Neural cell (in vitro differentiated cells): ENCODE measurements at regions not wholly inside any gene's neighbourhood (a gene's known extent, or its start where the extent isn't known, plus 50 kb on each side); places are given as distances from the start of the nearest gene placed in this dataset.

ENCODE experiments used
- H2AFZ ChIP-seq: fragments of 200-600, 300-800 bp; sonication (generic), shearing (Covaris generic); 2 replicates; pipeline ENCODE4 v1.6.0; 2014; ENCODE audit warnings: low read depth, mild to moderate bottlenecking, antibody characterized with exemption, low read length, moderate library complexity
- H3F3A ChIP-seq: fragments of 200-600 bp; shearing (Covaris generic); 2 replicates; pipeline ENCODE4 v1.6.1; 2016; ENCODE audit warnings: mild to moderate bottlenecking, moderate library complexity, mixed read lengths, antibody characterized with exemption, low read length; ENCODE audit not compliant: insufficient read depth, poor library complexity, severe bottlenecking
- H3K27ac ChIP-seq: fragments of 200-600, 300-800 bp; sonication (generic), shearing (Covaris generic); 2 replicates; pipeline ENCODE4 v1.5.1; 2014; ENCODE audit warnings: mild to moderate bottlenecking, low read length, moderate library complexity
- H3K27me3 ChIP-seq: fragments of 300-800, 200-600 bp; sonication (generic), shearing (Covaris generic); 2 replicates; pipeline ENCODE4 v1.6.0; 2014; ENCODE audit warnings: mild to moderate bottlenecking, low read depth, low read length, moderate library complexity; ENCODE audit not compliant: insufficient read depth
- H3K36me3 ChIP-seq: fragments of 300-800, 200-600 bp; sonication (generic), shearing (Covaris generic); 2 replicates; pipeline ENCODE4 v1.5.1; 2014; ENCODE audit warnings: mild to moderate bottlenecking, antibody characterized with exemption, low read length, moderate library complexity; ENCODE audit not compliant: insufficient read depth
- H3K4me2 ChIP-seq: fragments of 300-800, 200-600 bp; sonication (generic), shearing (Covaris generic); 2 replicates; pipeline ENCODE4 v1.6.0; 2014; ENCODE audit warnings: mild to moderate bottlenecking, low read length
- H3K4me3 ChIP-seq: fragments of 300-800, 200-600 bp; sonication (generic), shearing (Covaris generic); 2 replicates; pipeline ENCODE4 v1.5.1; 2014; ENCODE audit warnings: mild to moderate bottlenecking, low read length, moderate library complexity
- H3K79me2 ChIP-seq: fragments of 200-600 bp; shearing (Covaris generic); replicated peaks from 2 replicates; pipeline ENCODE4 v1.6.0; 2014; ENCODE audit warnings: mild to moderate bottlenecking, low read length, moderate library complexity; ENCODE audit not compliant: insufficient read depth
- H3K9ac ChIP-seq: fragments of 300-800, 200-600 bp; sonication (generic), shearing (Covaris generic); 2 replicates; pipeline ENCODE4 v1.6.1; 2016; ENCODE audit warnings: mild to moderate bottlenecking, low read length, mixed read lengths
- H3K9me2 ChIP-seq: fragments of 200-600 bp; shearing (Covaris generic); 2 replicates; pipeline ENCODE4 v1.6.1; 2016; ENCODE audit warnings: mild to moderate bottlenecking, low read length, mixed read lengths; ENCODE audit not compliant: insufficient read depth
- H3K9me3 ChIP-seq: fragments of 200-600, 300-800 bp; sonication (generic), shearing (Covaris generic); 2 replicates; pipeline ENCODE4 v1.6.1; 2016; ENCODE audit warnings: mild to moderate bottlenecking, mixed run types, low read length, moderate library complexity, mixed read lengths
- H4K20me1 ChIP-seq: fragments of 200-600 bp; shearing (Covaris generic); 2 replicates; pipeline ENCODE4 v1.6.1; 2016; ENCODE audit warnings: mild to moderate bottlenecking, mixed run types; ENCODE audit not compliant: insufficient read depth
- EP300 ChIP-seq: fragments of 450-650 bp; conservative IDR thresholded peaks from 2 replicates; pipeline ENCODE4 v1.6.1; 2014; ENCODE audit warnings: antibody characterized with exemption, mild to moderate bottlenecking, moderate library complexity; ENCODE audit not compliant: poor library complexity, severe bottlenecking
- EZH2 ChIP-seq: fragments of 200-600, 300-800 bp; shearing (Covaris generic), sonication (generic); IDR thresholded peaks from 2 replicates; pipeline ENCODE4 v1.6.1; 2014; ENCODE audit warnings: antibody characterized with exemption, low read length, borderline replicate concordance, mild to moderate bottlenecking; ENCODE audit not compliant: insufficient read depth, poor library complexity, severe bottlenecking
- MXI1 ChIP-seq: fragments of 450-650 bp; conservative IDR thresholded peaks from 2 replicates; pipeline ENCODE4 v1.6.1; 2014; ENCODE audit warnings: antibody characterized with exemption, mild to moderate bottlenecking; ENCODE audit not compliant: poor library complexity, severe bottlenecking
- POLR2AphosphoS5 ChIP-seq: IDR thresholded peaks from 2 replicates; pipeline ENCODE4 v1.6.1; 2012
- RAD21 ChIP-seq: fragments of 450-650 bp; conservative IDR thresholded peaks from 2 replicates; pipeline ENCODE4 v1.6.1; 2014; ENCODE audit warnings: antibody characterized with exemption, mild to moderate bottlenecking, moderate library complexity
- SMC3 ChIP-seq: fragments of 450-650 bp; conservative IDR thresholded peaks from 2 replicates; pipeline ENCODE4 v1.6.1; 2014; ENCODE audit warnings: antibody characterized with exemption, mild to moderate bottlenecking, moderate library complexity; ENCODE audit not compliant: poor library complexity
- TAF1 ChIP-seq: IDR thresholded peaks from 2 replicates; pipeline ENCODE4 v1.6.1; 2012; ENCODE audit warnings: low read depth
- TF ChIP-seq, protein P1 (sequence below): IDR thresholded peaks from 2 replicates; pipeline ENCODE4 v1.6.1; 2012; ENCODE audit warnings: borderline replicate concordance
- TF ChIP-seq, protein P2 (sequence below): fragments of 450-650 bp; IDR thresholded peaks from 2 replicates; pipeline ENCODE4 v1.5.1; 2014; ENCODE audit warnings: antibody characterized with exemption, mild to moderate bottlenecking, moderate library complexity; ENCODE audit not compliant: poor library complexity, severe bottlenecking

DNA sequence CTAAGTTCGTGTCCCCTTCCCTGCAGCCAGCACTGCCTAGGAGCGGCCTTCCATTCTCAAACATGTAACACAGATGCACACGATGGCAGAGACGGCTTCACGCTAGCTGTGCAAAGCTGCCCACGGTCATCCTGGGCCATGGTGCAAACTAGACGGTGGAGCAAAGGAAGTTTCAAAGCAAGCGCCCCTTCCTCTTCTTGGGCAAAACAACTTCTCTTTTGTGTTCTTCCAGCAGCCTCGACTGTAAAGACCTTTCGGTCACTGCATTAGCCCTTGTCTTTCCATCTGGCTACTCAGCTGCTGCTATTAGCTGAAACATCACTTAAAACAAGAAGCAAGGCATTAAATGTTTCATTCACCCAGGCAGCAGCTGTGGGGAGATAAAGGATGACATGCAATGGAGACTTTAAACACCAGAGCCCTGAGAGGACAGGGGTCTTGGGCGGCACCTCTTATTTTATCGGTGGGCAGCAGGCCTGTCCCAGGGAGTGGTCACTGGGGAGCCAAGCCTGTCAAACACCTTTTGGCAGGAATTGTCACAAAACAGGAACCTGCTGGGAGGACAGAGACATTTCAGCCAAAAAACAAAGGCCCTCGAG is 214.8 kb downstream of the KLF6 start:
- Histone ChIP-seq H2AFZ (no peak overlapping the region), H3K4me2 (no peak overlapping the region), H4K20me1 (no peaks in the 10 kb centered on the region), H3K79me2 (no peaks in the 10 kb centered on the region), H3K27me3 (no peaks in the 10 kb centered on the region), H3K4me3 (no peak overlapping the region), H3K9me2 (no peaks in the 10 kb centered on the region), H3K36me3 (no peaks in the 10 kb centered on the region), H3K27ac (no peak overlapping the region), H3K9me3 (no peaks in the 10 kb centered on the region), H3F3A (no peaks in the 10 kb centered on the region), H3K9ac (no peak overlapping the region)
- TF ChIP-seq TAF1 (no peak), EP300 (no peak), POLR2AphosphoS5 (no peak), EZH2 (no peak), RAD21 (no peak), MXI1 (no peak), SMC3 (no peak)

DNA sequence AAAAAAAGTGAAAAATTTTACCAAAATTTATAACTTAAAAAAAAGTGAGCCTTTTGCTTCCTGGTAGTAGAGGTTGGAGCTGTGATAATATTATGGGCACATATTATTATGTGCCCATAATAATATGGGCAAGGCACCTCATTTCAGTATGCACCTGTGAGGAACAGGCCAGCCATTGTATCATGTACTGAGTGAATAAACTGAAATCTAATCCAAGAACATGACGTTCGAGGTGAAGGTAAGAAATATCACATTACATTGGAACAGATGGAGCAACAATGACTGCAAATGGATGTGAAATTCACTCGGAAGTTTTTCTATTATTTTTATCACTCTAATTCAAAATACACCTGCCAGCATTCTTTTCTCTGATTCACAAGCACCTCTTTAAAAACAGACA is 216.0 kb downstream of the KLF6 start:
- no peaks in the 10 kb centered on the region for H3F3A ChIP-seq

More for the DNA sequence above, 216.0 kb downstream of the KLF6 start:
- Histone ChIP-seq H3K36me3 (no peaks in the 10 kb centered on the region), H2AFZ (no peak overlapping the region), H3K9me2 (no peaks in the 10 kb centered on the region), H3K27me3 (no peaks in the 10 kb centered on the region), H3K9me3 (no peaks in the 10 kb centered on the region), H3K79me2 (no peaks in the 10 kb centered on the region), H3K4me2 (no peak overlapping the region), H3K9ac (no peak overlapping the region), H3K27ac (no peak overlapping the region), H4K20me1 (no peaks in the 10 kb centered on the region), H3K4me3 (no peak overlapping the region)
- TF ChIP-seq TAF1, result no peak
- TF ChIP-seq POLR2AphosphoS5, result no peak
- TF ChIP-seq EP300, result no peak
- TF ChIP-seq, protein P1, sequence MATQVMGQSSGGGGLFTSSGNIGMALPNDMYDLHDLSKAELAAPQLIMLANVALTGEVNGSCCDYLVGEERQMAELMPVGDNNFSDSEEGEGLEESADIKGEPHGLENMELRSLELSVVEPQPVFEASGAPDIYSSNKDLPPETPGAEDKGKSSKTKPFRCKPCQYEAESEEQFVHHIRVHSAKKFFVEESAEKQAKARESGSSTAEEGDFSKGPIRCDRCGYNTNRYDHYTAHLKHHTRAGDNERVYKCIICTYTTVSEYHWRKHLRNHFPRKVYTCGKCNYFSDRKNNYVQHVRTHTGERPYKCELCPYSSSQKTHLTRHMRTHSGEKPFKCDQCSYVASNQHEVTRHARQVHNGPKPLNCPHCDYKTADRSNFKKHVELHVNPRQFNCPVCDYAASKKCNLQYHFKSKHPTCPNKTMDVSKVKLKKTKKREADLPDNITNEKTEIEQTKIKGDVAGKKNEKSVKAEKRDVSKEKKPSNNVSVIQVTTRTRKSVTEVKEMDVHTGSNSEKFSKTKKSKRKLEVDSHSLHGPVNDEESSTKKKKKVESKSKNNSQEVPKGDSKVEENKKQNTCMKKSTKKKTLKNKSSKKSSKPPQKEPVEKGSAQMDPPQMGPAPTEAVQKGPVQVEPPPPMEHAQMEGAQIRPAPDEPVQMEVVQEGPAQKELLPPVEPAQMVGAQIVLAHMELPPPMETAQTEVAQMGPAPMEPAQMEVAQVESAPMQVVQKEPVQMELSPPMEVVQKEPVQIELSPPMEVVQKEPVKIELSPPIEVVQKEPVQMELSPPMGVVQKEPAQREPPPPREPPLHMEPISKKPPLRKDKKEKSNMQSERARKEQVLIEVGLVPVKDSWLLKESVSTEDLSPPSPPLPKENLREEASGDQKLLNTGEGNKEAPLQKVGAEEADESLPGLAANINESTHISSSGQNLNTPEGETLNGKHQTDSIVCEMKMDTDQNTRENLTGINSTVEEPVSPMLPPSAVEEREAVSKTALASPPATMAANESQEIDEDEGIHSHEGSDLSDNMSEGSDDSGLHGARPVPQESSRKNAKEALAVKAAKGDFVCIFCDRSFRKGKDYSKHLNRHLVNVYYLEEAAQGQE, result no peak
- TF ChIP-seq EZH2, result no peak
- TF ChIP-seq, protein P2, sequence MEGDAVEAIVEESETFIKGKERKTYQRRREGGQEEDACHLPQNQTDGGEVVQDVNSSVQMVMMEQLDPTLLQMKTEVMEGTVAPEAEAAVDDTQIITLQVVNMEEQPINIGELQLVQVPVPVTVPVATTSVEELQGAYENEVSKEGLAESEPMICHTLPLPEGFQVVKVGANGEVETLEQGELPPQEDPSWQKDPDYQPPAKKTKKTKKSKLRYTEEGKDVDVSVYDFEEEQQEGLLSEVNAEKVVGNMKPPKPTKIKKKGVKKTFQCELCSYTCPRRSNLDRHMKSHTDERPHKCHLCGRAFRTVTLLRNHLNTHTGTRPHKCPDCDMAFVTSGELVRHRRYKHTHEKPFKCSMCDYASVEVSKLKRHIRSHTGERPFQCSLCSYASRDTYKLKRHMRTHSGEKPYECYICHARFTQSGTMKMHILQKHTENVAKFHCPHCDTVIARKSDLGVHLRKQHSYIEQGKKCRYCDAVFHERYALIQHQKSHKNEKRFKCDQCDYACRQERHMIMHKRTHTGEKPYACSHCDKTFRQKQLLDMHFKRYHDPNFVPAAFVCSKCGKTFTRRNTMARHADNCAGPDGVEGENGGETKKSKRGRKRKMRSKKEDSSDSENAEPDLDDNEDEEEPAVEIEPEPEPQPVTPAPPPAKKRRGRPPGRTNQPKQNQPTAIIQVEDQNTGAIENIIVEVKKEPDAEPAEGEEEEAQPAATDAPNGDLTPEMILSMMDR, result no peak
- no peak for TF ChIP-seq SMC3
